ENCODE measurements at regions not wholly inside any gene's neighbourhood (a gene's known extent, or its start where the extent isn't known, plus 50 kb on each side); places are given as distances from the start of the nearest gene placed in this dataset.

DNA sequence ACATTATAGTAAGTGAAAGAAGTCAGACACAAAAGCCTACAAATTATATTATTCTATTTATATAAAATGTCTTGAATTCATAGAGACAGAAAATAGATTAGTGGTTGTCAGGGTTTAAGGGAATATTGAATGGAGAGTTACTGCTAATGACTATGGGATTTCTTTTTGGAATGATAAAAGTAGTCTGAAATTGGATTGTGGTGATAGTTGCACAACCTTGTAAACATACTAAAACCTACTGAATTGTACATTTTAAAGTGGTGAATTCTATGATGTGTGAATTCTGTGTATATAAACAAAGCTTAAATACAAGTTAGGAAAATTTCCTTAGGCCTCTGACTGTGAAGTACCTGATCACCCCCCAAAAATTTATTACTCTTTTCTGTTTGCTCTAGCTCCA lies 343.1 kb downstream of the TFAP2B start:
- TF ChIP-seq, protein P1, sequence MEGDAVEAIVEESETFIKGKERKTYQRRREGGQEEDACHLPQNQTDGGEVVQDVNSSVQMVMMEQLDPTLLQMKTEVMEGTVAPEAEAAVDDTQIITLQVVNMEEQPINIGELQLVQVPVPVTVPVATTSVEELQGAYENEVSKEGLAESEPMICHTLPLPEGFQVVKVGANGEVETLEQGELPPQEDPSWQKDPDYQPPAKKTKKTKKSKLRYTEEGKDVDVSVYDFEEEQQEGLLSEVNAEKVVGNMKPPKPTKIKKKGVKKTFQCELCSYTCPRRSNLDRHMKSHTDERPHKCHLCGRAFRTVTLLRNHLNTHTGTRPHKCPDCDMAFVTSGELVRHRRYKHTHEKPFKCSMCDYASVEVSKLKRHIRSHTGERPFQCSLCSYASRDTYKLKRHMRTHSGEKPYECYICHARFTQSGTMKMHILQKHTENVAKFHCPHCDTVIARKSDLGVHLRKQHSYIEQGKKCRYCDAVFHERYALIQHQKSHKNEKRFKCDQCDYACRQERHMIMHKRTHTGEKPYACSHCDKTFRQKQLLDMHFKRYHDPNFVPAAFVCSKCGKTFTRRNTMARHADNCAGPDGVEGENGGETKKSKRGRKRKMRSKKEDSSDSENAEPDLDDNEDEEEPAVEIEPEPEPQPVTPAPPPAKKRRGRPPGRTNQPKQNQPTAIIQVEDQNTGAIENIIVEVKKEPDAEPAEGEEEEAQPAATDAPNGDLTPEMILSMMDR (IDR thresholded peaks at IDR 0.05): no peak
- TF ChIP-seq EZH2phosphoT487 (IDR thresholded peaks at IDR 0.05): no peak
